Liver (tissue), 7 donors: ENCODE measurements at regions not wholly inside any gene's neighbourhood (a gene's known extent, or its start where the extent isn't known, plus 50 kb on each side); places are given as distances from the start of the nearest gene placed in this dataset.

Experiments
- DNase-seq: peaks from one replicate; pipeline ENCODE4 v3.0.0-alpha.2; 2017; ENCODE audit warnings: low spot score
- H3K27ac ChIP-seq, 2 donors: one replicate each; pipeline ENCODE4 v1.7.0; 2013; ENCODE audit warnings: inconsistent platforms in 2 of 2, low read length in 2 of 2, control low read depth in 1 of 2, low read depth in 1 of 2, mild to moderate bottlenecking in 1 of 2
- H3K27me3 ChIP-seq, 4 donors: one replicate each; pipeline versions ENCODE4 v1.6.1 to v1.7.0; 2013; ENCODE audit warnings: low read length in 3 of 4, inconsistent platforms in 1 of 4, mild to moderate bottlenecking in 1 of 4, moderate library complexity in 1 of 4; ENCODE audit not compliant: control insufficient read depth in 4 of 4, insufficient read depth in 4 of 4
- H3K36me3 ChIP-seq, 4 donors: one replicate each; pipeline versions ENCODE4 v1.6.1 to v1.7.0; 2013; ENCODE audit warnings: low read length in 3 of 4, mild to moderate bottlenecking in 3 of 4, low read depth in 1 of 4, moderate library complexity in 1 of 4; ENCODE audit not compliant: control insufficient read depth in 4 of 4, insufficient read depth in 3 of 4
- H3K4me1 ChIP-seq, 4 donors: one replicate each; pipeline versions ENCODE4 v1.6.1 to v1.7.0; 2013; ENCODE audit warnings: low read length in 3 of 4, mild to moderate bottlenecking in 3 of 4, moderate library complexity in 1 of 4; ENCODE audit not compliant: control insufficient read depth in 4 of 4, insufficient read depth in 4 of 4
- H3K4me3 ChIP-seq, 3 donors: one replicate each; pipeline versions ENCODE4 v1.6.1 to v1.7.0; 2013; ENCODE audit warnings: low read length in 3 of 3, control low read depth in 1 of 3, low read depth in 1 of 3, mild to moderate bottlenecking in 1 of 3
- H3K9ac ChIP-seq, 2 donors: one replicate each; pipeline ENCODE4 v1.7.0; 2013; ENCODE audit warnings: low read length in 2 of 2, mild to moderate bottlenecking in 2 of 2, moderate library complexity in 2 of 2, control low read depth in 1 of 2, low read depth in 1 of 2
- H3K9me3 ChIP-seq, 4 donors: one replicate each; pipeline versions ENCODE4 v1.6.1 to v1.7.0; 2013; ENCODE audit warnings: low read length in 3 of 4; ENCODE audit not compliant: control insufficient read depth in 4 of 4
- EGR1 ChIP-seq, 2 donors: IDR thresholded peaks; 2 replicates each; pipeline ENCODE4 v1.6.1; 2016 to 2018; ENCODE audit warnings: antibody characterized with exemption in 2 of 2, low read depth in 2 of 2
- FOXA1 ChIP-seq: IDR thresholded peaks from 2 replicates; pipeline ENCODE4 v1.6.1; 2016; ENCODE audit warnings: antibody characterized with exemption
- GABPA ChIP-seq, 2 donors: IDR thresholded peaks in 1 of 2; conservative IDR thresholded peaks in 1 of 2; 2 replicates each; pipeline ENCODE4 v1.6.1; 2016; ENCODE audit warnings: antibody characterized with exemption in 2 of 2, mild to moderate bottlenecking in 1 of 2, moderate library complexity in 1 of 2
- JUND ChIP-seq, 2 donors: IDR thresholded peaks; 2 replicates each; pipeline ENCODE4 v1.6.1; 2016; ENCODE audit warnings: antibody characterized with exemption in 2 of 2
- NR2F2 ChIP-seq: IDR thresholded peaks from 2 replicates; pipeline ENCODE4 v1.6.1; 2016; ENCODE audit warnings: antibody characterized with exemption
- RXRA ChIP-seq, 2 donors: IDR thresholded peaks; 2 replicates each; pipeline ENCODE4 v1.6.1; 2017 to 2018; ENCODE audit warnings: antibody characterized with exemption in 2 of 2, mild to moderate bottlenecking in 1 of 2
- SP1 ChIP-seq: IDR thresholded peaks from 2 replicates; pipeline ENCODE4 v1.6.1; 2018; ENCODE audit warnings: antibody characterized with exemption, mild to moderate bottlenecking
- TAF1 ChIP-seq: conservative IDR thresholded peaks from 2 replicates; pipeline ENCODE4 v1.6.1; 2016; ENCODE audit warnings: antibody characterized with exemption, mild to moderate bottlenecking
- YY1 ChIP-seq: IDR thresholded peaks from 2 replicates; pipeline ENCODE4 v1.6.1; 2016; ENCODE audit warnings: antibody characterized with exemption, mild to moderate bottlenecking
- WGBS: extraction: QIAGEN DNeasy Blood & Tissue Kit; methylation state at CpG from one replicate; pipeline ENCODE4 v1.1.7; 2013; 5-methylcytosine and 5-hydroxymethylcytosine counted together
- TF ChIP-seq, protein P1 (sequence below): IDR thresholded peaks from 2 replicates; pipeline ENCODE4 v1.6.1; 2016; ENCODE audit warnings: antibody characterized with exemption, mild to moderate bottlenecking
- TF ChIP-seq, protein P2 (sequence below): IDR thresholded peaks from 2 replicates; pipeline ENCODE4 v1.6.1; 2016; ENCODE audit warnings: antibody characterized with exemption
- donor health status: healthy.
- donor health status: healthy.
- donor health status: healthy.
- donor health status: healthy.

DNA sequence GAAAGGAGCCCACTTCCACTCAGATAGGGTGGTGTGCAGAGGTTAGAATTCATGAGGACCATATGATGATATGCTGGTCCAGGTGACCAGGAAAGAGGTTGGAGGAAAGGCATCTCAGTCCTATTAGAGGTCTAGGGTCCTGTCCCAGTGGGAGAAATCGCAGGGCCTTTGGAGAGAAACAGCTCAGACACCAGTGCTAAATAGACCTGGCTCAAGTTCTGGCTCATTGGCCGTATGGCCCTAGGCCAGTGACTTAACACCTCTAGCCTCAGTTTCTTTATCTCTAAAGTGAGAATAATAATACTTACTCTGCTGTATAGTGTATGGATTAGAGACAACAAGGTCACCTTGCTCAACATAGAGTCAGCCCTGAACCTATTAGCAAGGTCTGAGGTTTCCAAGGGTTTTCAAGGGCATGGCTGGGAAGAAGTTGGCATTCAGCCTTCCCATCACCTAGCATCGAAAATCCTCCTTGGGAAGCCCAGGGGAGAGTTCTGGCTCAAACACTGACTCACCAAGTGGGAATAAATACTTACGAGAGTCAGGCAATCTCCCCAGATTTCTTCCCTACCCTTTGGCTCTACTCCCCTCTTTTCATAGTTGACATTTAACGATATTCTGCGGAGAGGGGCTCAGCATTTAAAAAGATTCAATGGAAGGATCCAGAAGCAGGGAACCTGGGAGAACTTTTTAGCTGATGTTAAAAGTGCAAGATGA, 473.1 kb upstream of the PODXL start:
- Histone ChIP-seq H3K27ac (no peak overlapping the region), H3K27me3 (peaks cover 0 to 9% (median 0%) of the 10 kb centered on the region in 4 donors), H3K9ac (no peak overlapping the region), H3K4me3 (no peak overlapping the region), H3K9me3 (no peaks in the 10 kb centered on the region), H3K4me1 (no peaks in the 10 kb centered on the region), H3K36me3 (no peaks in the 10 kb centered on the region)
- TF ChIP-seq, protein P1, sequence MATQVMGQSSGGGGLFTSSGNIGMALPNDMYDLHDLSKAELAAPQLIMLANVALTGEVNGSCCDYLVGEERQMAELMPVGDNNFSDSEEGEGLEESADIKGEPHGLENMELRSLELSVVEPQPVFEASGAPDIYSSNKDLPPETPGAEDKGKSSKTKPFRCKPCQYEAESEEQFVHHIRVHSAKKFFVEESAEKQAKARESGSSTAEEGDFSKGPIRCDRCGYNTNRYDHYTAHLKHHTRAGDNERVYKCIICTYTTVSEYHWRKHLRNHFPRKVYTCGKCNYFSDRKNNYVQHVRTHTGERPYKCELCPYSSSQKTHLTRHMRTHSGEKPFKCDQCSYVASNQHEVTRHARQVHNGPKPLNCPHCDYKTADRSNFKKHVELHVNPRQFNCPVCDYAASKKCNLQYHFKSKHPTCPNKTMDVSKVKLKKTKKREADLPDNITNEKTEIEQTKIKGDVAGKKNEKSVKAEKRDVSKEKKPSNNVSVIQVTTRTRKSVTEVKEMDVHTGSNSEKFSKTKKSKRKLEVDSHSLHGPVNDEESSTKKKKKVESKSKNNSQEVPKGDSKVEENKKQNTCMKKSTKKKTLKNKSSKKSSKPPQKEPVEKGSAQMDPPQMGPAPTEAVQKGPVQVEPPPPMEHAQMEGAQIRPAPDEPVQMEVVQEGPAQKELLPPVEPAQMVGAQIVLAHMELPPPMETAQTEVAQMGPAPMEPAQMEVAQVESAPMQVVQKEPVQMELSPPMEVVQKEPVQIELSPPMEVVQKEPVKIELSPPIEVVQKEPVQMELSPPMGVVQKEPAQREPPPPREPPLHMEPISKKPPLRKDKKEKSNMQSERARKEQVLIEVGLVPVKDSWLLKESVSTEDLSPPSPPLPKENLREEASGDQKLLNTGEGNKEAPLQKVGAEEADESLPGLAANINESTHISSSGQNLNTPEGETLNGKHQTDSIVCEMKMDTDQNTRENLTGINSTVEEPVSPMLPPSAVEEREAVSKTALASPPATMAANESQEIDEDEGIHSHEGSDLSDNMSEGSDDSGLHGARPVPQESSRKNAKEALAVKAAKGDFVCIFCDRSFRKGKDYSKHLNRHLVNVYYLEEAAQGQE: no peak
- TF ChIP-seq FOXA1 (no peak), NR2F2 (no peak), RXRA (IDR thresholded peaks at IDR 0.05) (no peak), SP1 (no peak), TAF1 (no peak), GABPA (IDR thresholded peaks at IDR 0.05 in 1 of 2, conservative IDR thresholded peaks at IDR 0.05 in 1 of 2) (no peak), EGR1 (IDR thresholded peaks at IDR 0.05; ENCODE audit: low read depth in 2 of 2) (no peak), YY1 (no peak), JUND (IDR thresholded peaks at IDR 0.05) (no peak)
- TF ChIP-seq, protein P2, sequence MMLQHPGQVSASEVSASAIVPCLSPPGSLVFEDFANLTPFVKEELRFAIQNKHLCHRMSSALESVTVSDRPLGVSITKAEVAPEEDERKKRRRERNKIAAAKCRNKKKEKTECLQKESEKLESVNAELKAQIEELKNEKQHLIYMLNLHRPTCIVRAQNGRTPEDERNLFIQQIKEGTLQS: no peak
- WGBS: 75% methylated on average over 6 of the region's 6 CpGs
- no peak for DNase-seq

DNA sequence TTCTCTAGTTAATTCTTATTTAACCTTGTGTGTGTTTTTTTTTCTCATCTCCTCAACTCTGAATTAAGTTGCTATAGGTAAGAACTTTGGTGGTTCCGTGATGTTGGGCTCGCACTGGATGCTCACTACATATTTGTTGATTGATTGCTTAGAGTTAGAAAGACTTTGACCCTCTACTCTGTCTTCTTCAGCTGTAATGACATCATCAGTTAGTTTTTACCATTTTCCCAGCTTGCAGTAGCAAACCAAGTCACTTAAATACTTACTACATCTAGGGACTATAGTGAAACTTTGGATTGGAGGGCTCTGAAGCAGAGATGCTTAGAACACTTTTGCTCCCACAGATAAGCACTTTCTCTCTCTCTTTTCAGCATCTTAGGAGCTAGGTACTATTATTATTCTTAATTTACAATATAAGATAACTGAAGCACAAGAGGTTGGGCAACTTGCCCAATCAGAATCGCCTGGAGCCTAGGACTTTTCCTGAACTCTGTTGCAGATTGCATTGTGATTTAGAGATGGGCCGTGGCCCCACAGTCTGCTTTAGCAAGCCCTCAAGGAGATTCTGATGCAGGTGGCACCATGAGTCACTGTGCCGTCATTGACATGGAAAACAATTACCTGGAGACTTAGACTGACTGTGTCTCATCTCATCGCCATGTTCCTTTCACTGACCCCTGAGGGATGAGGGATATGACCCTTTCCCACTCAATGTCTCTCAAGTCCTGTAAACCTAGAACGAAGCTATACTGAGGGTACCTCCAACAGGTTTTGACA, 471.9 kb upstream of the PODXL start:
- H3K4me3 ChIP-seq: no peak overlapping the region
- no peaks in the 10 kb centered on the region for H3K36me3 ChIP-seq
- no peak for DNase-seq
- TF ChIP-seq, protein P1: no peak
- TF ChIP-seq TAF1: no peak
- H3K4me1 ChIP-seq: no peaks in the 10 kb centered on the region
- 82% methylated on average over 7 of the region's 7 CpGs for WGBS
- peaks cover 0 to 9% (median 0%) of the 10 kb centered on the region in 4 donors for H3K27me3 ChIP-seq
- H3K27ac ChIP-seq: no peak overlapping the region
- no peaks in the 10 kb centered on the region for H3K9me3 ChIP-seq
- no peak overlapping the region for H3K9ac ChIP-seq
